Cardiac muscle cell (in vitro differentiated cells and primary cell): ENCODE measurements at regions not wholly inside any gene's neighbourhood (a gene's known extent, or its start where the extent isn't known, plus 50 kb on each side); places are given as distances from the start of the nearest gene placed in this dataset.

Source experiments
- DNase-seq, 2 donors: peaks; one replicate each; pipeline versions ENCODE4 v3.0.0 to v3.0.0-alpha.2; 2010 to 2017; ENCODE audit warnings: low read depth in 1 of 2, low spot score in 1 of 2
- H3K27ac ChIP-seq: fragments of 200-600 bp; sonication (generic); 2 replicates; pipeline ENCODE4 v1.5.1; 2016
- H3K27me3 ChIP-seq: fragments of 200-600 bp; sonication (generic); 2 replicates; pipeline ENCODE4 v1.6.0; 2016; ENCODE audit warnings: control low read depth
- H3K36me3 ChIP-seq: fragments of 200-600 bp; sonication (generic); 2 replicates; pipeline ENCODE4 v1.5.1; 2016; ENCODE audit warnings: control low read depth
- H3K4me1 ChIP-seq: fragments of 200-600 bp; sonication (generic); 2 replicates; pipeline ENCODE4 v1.8.1; 2017; ENCODE audit warnings: low read depth, mild to moderate bottlenecking, mixed run types
- H3K4me3 ChIP-seq: fragments of 200-600 bp; sonication (generic); 2 replicates; pipeline ENCODE4 v1.5.1; 2016; ENCODE audit warnings: mild to moderate bottlenecking
- H3K9me3 ChIP-seq: fragments of 200-600 bp; sonication (generic); 2 replicates; pipeline ENCODE4 v1.5.1; 2017; ENCODE audit warnings: low read depth, mild to moderate bottlenecking, control low read depth
- TF ChIP-seq, protein P1 (sequence below): IDR thresholded peaks from 2 replicates; pipeline ENCODE4 v1.5.1; 2012; ENCODE audit warnings: low read depth, mild to moderate bottlenecking, low read length

DNA sequence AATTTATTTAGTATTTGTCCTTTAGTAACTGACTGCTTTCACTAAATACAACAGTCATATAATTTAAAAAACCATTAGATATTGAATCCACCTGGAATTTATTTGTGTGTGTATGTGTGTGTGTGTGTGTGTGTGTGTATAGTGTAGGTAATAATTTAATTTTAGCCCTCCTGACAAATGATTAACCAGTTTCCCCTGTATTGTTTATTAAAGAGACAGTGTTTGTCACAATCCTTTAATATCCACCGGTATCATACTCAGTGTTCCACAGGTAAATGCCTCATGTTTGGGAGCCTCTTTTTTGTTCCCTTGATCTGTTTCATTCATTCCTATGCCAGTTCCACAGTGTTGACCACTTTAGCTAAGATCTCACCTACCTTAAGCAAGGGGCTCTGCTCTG is 134.6 kb upstream of the IRX3 start:
- peaks cover 10% of the 10 kb centered on the region for H3K4me1 ChIP-seq
- TF ChIP-seq, protein P1, sequence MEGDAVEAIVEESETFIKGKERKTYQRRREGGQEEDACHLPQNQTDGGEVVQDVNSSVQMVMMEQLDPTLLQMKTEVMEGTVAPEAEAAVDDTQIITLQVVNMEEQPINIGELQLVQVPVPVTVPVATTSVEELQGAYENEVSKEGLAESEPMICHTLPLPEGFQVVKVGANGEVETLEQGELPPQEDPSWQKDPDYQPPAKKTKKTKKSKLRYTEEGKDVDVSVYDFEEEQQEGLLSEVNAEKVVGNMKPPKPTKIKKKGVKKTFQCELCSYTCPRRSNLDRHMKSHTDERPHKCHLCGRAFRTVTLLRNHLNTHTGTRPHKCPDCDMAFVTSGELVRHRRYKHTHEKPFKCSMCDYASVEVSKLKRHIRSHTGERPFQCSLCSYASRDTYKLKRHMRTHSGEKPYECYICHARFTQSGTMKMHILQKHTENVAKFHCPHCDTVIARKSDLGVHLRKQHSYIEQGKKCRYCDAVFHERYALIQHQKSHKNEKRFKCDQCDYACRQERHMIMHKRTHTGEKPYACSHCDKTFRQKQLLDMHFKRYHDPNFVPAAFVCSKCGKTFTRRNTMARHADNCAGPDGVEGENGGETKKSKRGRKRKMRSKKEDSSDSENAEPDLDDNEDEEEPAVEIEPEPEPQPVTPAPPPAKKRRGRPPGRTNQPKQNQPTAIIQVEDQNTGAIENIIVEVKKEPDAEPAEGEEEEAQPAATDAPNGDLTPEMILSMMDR: no peak
- no peak for DNase-seq
- no peak overlapping the region for H3K4me3 ChIP-seq
- no peaks in the 10 kb centered on the region for H3K27me3 ChIP-seq
- H3K36me3 ChIP-seq: no peaks in the 10 kb centered on the region
- no peaks in the 10 kb centered on the region for H3K9me3 ChIP-seq
- no peak overlapping the region for H3K27ac ChIP-seq

DNA sequence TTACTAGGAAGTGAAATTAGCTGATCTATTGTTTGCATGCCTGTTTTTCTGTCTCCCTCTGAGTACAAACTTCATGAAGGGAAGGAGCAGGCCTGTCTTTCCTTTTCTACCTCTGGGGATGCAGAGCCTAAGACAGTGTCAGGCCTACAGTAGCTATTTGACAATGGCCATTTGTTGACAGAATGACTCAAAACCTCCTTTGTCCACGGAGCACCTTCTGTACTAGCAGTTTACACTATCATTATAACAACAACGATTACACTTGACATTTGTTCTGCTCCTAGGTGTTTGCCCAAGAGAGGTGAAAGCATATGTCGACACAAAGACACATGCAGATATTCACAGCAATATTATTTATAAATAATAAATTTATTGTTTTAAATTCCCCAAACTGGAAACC is 132.3 kb upstream of the IRX3 start:
- H3K4me1 ChIP-seq: peaks cover 10% of the 10 kb centered on the region

DNA sequence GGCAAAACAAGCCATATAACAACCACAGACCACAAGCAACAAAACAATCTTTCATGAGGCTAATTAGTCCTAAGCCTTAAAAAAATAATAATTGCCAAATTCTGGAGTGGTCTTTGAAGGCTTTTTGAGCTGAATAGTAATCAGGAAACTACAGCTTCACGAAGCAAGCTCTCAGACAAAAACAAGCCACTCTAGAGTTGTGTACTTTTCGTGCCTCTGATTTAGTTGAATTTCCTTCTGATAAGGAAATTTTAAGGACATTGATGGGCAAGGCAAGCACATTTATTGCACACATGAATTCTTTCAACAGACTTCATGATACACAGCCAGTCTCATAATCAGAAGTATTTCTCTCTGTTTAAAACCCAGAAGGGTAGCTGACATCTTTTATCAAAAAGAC is 130.8 kb upstream of the IRX3 start:
- H3K27ac ChIP-seq: no peak overlapping the region
- no peak for DNase-seq
- H3K4me3 ChIP-seq: no peak overlapping the region
- H3K27me3 ChIP-seq: no peaks in the 10 kb centered on the region
- TF ChIP-seq, protein P1: no peak
- no peaks in the 10 kb centered on the region for H3K36me3 ChIP-seq
- H3K9me3 ChIP-seq: no peaks in the 10 kb centered on the region
- H3K4me1 ChIP-seq: peaks cover 10% of the 10 kb centered on the region

More for the DNA sequence above, 132.3 kb upstream of the IRX3 start:
- Histone ChIP-seq H3K9me3 (no peaks in the 10 kb centered on the region), H3K36me3 (no peaks in the 10 kb centered on the region), H3K27me3 (no peaks in the 10 kb centered on the region), H3K27ac (no peak overlapping the region), H3K4me3 (no peak overlapping the region)
- no peak for DNase-seq
- TF ChIP-seq, protein P1: no peak

DNA sequence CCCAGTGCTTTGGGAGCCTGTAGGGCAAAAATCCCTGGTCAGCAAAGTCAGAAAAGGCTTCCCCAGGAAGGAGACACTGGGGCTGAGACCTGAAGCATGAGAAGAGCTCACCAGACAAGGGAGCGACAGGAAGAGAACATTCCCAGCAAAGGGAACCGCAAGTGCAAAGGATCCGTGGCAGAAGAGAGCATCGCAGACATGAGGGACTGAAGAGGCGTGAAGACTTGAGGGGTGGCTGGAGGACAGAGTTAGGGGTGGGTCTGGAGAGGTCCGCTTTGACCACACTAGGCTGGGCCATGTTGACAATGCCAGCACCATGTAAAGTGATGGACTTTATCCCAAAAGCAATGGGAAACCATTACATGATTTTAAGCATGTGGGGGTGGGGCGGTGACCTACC is 128.1 kb upstream of the IRX3 start:
- no peaks in the 10 kb centered on the region for H3K36me3 ChIP-seq
- TF ChIP-seq, protein P1: no peak
- H3K4me3 ChIP-seq: no peak overlapping the region
- no peaks in the 10 kb centered on the region for H3K27me3 ChIP-seq
- H3K4me1 ChIP-seq: peaks cover 15% of the 10 kb centered on the region
- no peaks in the 10 kb centered on the region for H3K9me3 ChIP-seq
- H3K27ac ChIP-seq: no peak overlapping the region
- no peak for DNase-seq

DNA sequence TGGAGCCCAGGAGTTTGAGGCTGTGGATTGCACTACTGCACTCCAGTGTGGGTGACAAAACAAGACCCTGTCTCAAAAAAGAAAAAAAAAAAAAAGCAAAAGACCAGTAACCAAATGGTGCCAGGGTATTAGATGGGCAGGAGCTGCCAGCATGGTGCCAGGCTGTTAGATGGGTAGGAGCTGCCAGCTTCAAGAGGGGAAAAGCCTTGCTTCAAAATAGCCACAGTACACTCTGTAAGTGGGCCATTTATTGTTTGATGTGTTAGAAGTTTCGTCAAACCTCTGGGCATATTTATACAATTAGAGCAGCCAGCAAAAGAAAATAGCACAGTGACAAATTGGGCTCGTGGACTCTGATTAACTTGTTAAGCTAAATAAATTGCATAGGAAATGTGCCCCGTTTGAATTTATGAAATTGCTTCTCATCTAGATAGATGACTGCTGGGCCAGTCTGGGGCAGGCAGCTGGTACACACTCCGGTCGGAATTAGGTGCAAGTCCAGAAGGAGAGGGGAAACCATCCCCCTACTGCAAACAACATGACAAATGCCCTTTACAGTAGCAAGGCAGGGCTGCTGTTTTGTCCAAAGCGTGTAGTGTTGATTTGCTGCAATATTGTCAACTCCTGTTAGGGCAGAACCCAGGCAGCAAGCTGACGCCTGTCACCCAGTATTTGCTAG is 126.3 kb upstream of the IRX3 start:
- no peak overlapping the region for H3K27ac ChIP-seq
- H3K27me3 ChIP-seq: no peaks in the 10 kb centered on the region
- DNase-seq: no peak
- TF ChIP-seq, protein P1: no peak
- H3K4me3 ChIP-seq: no peak overlapping the region
- no peaks in the 10 kb centered on the region for H3K36me3 ChIP-seq
- H3K4me1 ChIP-seq: peaks cover 14% of the 10 kb centered on the region
- H3K9me3 ChIP-seq: no peaks in the 10 kb centered on the region
